GM12873 (cell line): ENCODE measurements at regions not wholly inside any gene's neighbourhood (a gene's known extent, or its start where the extent isn't known, plus 50 kb on each side); places are given as distances from the start of the nearest gene placed in this dataset.

Experiments used
- CTCF ChIP-seq: IDR thresholded peaks from 2 replicates; pipeline ENCODE4 v1.5.1; 2012; ENCODE audit warnings: low read depth, mild to moderate bottlenecking, moderate library complexity, low read length, control low read depth; ENCODE audit not compliant: insufficient read depth; ENCODE audit errors: missing control alignments

DNA sequence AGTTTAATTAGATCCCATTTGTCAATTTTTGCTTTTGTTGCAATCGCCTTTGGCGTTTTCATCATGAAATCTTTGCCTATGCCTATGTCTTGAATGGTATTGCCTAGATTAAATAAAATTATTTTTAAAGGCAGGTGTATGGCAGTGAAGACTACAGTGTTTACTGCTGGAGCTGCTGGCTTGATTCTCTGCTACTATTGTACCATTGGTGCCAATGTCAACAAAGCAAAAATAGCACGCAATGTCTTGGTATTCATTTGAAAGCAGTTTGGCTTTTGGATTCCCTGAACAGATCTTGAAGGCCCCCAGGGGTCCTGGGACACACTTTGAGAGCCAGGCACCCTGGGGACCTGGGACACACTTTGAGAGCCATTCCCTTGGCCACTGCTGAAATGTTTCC is 125.4 kb upstream of the ACKR3 start:
- no peak for TF ChIP-seq CTCF

GRCh38 chr2:236445678-236446077 is 123.9 kb upstream of the ACKR3 start:
- TF ChIP-seq CTCF = no peak

GRCh38 chr2:236446521-236446920 is 123.1 kb upstream of the ACKR3 start:
- no peak for TF ChIP-seq CTCF

DNA sequence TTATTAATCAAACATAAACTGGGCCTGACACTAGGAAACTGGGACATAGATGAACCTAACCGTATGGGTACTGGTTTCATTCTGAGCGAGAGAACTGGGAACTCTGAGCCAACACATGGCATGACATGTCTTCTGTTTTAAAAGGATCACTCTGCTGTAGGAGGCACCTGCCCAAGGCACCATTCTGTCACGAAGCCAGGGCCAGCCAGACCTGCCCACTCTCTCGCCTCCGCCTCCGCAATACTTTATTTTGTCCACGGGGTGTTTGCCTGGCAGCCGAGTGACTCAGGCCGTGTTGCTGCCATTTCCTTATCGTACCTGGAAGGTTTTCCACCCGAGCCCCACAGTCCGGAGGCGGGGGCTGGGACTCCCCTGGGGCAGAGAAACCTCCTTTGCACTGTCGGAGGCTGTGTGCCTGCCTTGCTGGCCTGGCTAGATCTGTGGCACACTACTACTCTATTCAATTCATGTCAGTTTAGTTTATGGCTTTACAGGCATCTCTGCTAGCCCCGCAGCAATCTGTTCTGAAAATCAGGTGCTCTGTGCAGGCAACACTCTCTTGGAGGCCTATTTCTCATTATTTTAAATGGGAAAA is 120.4 kb upstream of the ACKR3 start:
- no peak for TF ChIP-seq CTCF

DNA sequence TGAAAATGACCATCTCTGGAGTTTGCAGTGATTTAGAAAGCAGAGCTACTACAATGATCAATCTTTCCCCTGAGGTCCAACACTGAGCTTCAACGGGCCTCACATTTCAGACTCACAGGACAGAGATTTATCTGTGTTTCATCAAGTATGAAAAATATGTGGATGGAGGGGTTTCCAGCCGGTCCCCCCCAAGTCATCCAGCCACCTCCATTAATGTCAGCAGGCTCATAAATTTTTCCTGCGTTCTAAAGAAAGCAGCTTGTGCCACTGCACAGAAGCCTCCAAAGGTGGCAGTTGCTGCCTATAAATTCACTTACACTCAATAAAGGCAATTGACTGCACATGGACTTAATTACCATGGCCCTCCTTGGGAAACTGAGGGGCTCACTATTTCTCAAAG is 117.4 kb upstream of the ACKR3 start:
- TF ChIP-seq CTCF = no peak

DNA sequence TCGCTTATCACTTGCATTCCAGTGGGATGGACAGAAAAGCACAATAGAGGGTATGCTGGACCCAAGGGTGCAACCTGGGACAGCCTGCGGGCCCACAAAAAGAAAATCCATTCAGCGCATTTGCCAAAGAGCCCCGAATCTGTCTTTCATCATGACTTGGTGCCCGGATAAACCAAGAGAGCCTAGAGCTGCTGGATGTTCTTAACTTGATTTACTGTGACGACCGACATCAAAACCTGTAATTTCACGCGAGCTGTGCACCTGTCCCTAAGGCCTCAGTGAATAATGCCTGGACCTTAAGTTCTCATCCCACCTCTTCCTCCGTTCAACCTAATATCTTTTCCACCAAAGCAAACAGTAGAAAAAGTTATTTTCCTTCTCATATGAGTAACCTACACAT is 115.5 kb upstream of the ACKR3 start:
- no peak for TF ChIP-seq CTCF

DNA sequence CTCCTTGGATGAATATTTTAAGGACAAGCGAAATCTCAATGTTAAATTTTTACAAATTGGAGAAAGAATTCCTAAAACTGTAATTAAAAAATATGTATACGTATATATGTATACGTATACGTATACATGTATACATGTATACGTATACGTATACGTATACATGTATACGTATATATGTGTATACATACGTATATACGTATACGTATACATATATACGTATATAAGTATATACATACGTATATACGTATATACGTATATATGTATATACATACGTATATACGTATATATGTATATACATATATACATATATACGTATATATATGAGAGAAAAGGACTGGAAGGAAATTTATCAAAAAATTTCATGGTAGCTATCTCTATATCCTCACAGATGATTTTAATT is 110.2 kb upstream of the ACKR3 start:
- TF ChIP-seq CTCF = no peak
